H9 (cell line): ENCODE measurements at regions not wholly inside any gene's neighbourhood (a gene's known extent, or its start where the extent isn't known, plus 50 kb on each side); places are given as distances from the start of the nearest gene placed in this dataset.

Experiments used
- DNase-seq: peaks from one replicate; pipeline ENCODE4 v3.0.0-alpha.2; 2017
- H2AFZ ChIP-seq: one replicate; pipeline ENCODE4 v1.6.1; 2013; ENCODE audit warnings: mild to moderate bottlenecking, low read length, control low read depth, moderate library complexity
- H2AK5ac ChIP-seq: 2 replicates; pipeline ENCODE4 v1.6.1; 2013; ENCODE audit warnings: low read length, control low read depth, mixed read lengths; ENCODE audit not compliant: insufficient read length
- H2BK120ac ChIP-seq: one replicate; pipeline ENCODE4 v1.6.1; 2013; ENCODE audit warnings: low read depth, mild to moderate bottlenecking, low read length, control low read depth, inconsistent platforms; ENCODE audit not compliant: poor library complexity, severe bottlenecking
- H2BK12ac ChIP-seq: 2 replicates; pipeline ENCODE4 v1.6.1; 2013; ENCODE audit warnings: low read length, control low read depth, mixed read lengths, low read depth; ENCODE audit not compliant: insufficient read length
- H2BK15ac ChIP-seq: 2 replicates; pipeline ENCODE4 v1.6.1; 2013; ENCODE audit warnings: low read depth, low read length, control low read depth
- H2BK20ac ChIP-seq: one replicate; pipeline ENCODE4 v1.6.1; 2013; ENCODE audit warnings: low read depth, mild to moderate bottlenecking, low read length, control low read depth, inconsistent platforms; ENCODE audit not compliant: poor library complexity, severe bottlenecking
- H2BK5ac ChIP-seq: 2 replicates; pipeline ENCODE4 v1.6.1; 2013; ENCODE audit warnings: low read length, control low read depth, mixed read lengths; ENCODE audit not compliant: insufficient read length
- H3K14ac ChIP-seq: 2 replicates; pipeline ENCODE4 v1.6.1; 2013; ENCODE audit warnings: low read length, control low read depth; ENCODE audit not compliant: insufficient read depth
- H3K18ac ChIP-seq: 2 replicates; pipeline ENCODE4 v1.6.1; 2013; ENCODE audit warnings: low read depth, mild to moderate bottlenecking, mixed read lengths, low read length, control low read depth; ENCODE audit not compliant: insufficient read length
- H3K23ac ChIP-seq: 2 replicates; pipeline ENCODE4 v1.6.1; 2013; ENCODE audit warnings: low read length, control low read depth, mixed read lengths, low read depth; ENCODE audit not compliant: insufficient read length
- H3K23me2 ChIP-seq: 2 replicates; pipeline ENCODE4 v1.6.1; 2013; ENCODE audit warnings: low read depth, mild to moderate bottlenecking, mixed read lengths, low read length, control low read depth; ENCODE audit not compliant: insufficient read length, poor library complexity, severe bottlenecking
- H3K27ac ChIP-seq: 2 replicates; pipeline ENCODE4 v1.5.1; 2013; ENCODE audit warnings: low read length, control low read depth, mixed read lengths, low read depth; ENCODE audit not compliant: insufficient read length
- H3K27me3 ChIP-seq: 2 replicates; pipeline ENCODE4 v1.6.1; 2013; ENCODE audit warnings: low read length, control low read depth, inconsistent platforms; ENCODE audit not compliant: insufficient read depth
- H3K4ac ChIP-seq: 2 replicates; pipeline ENCODE4 v1.6.1; 2013; ENCODE audit warnings: low read depth, mild to moderate bottlenecking, control low read depth, inconsistent platforms, low read length, moderate library complexity
- H3K4me1 ChIP-seq: 2 replicates; pipeline ENCODE4 v1.6.1; 2013; ENCODE audit warnings: low read length, control low read depth, inconsistent platforms; ENCODE audit not compliant: insufficient read depth
- H3K4me2 ChIP-seq: 2 replicates; pipeline ENCODE4 v1.6.1; 2013; ENCODE audit warnings: low read length, control low read depth, mixed read lengths; ENCODE audit not compliant: insufficient read length, insufficient read depth
- H3K56ac ChIP-seq: 2 replicates; pipeline ENCODE4 v1.6.1; 2013; ENCODE audit warnings: low read depth, mild to moderate bottlenecking, mixed read lengths, low read length, control low read depth; ENCODE audit not compliant: insufficient read length
- H3K79me1 ChIP-seq: 2 replicates; pipeline ENCODE4 v1.6.1; 2013; ENCODE audit warnings: low read depth, mild to moderate bottlenecking, moderate library complexity, low read length, control low read depth, inconsistent platforms; ENCODE audit not compliant: insufficient read depth, poor library complexity, severe bottlenecking
- H3K79me2 ChIP-seq: 2 replicates; pipeline ENCODE4 v1.6.1; 2013; ENCODE audit warnings: low read length, control low read depth, inconsistent platforms; ENCODE audit not compliant: insufficient read depth
- H3K9ac ChIP-seq: 2 replicates; pipeline ENCODE4 v1.6.1; 2013; ENCODE audit warnings: low read length, control low read depth, mixed read lengths; ENCODE audit not compliant: insufficient read length; ENCODE audit errors: extremely low read depth
- H3K9me3 ChIP-seq: one replicate; pipeline ENCODE4 v1.6.1; 2013; ENCODE audit warnings: low read depth, low read length, inconsistent platforms; ENCODE audit not compliant: control insufficient read depth
- H3T11ph ChIP-seq: one replicate; pipeline ENCODE4 v1.6.1; 2013; ENCODE audit warnings: mild to moderate bottlenecking, low read length, control low read depth, inconsistent platforms
- H4K20me1 ChIP-seq: one replicate; pipeline ENCODE4 v1.6.1; 2013; ENCODE audit not compliant: control insufficient read depth, insufficient read length, insufficient read depth
- H4K5ac ChIP-seq: 2 replicates; pipeline ENCODE4 v1.6.1; 2013; ENCODE audit warnings: low read depth, mild to moderate bottlenecking, mixed read lengths, low read length, control low read depth; ENCODE audit not compliant: insufficient read length
- H4K8ac ChIP-seq: replicated peaks from 2 replicates; pipeline ENCODE4 v1.6.1; 2013; ENCODE audit warnings: low read length, control low read depth, mixed read lengths, low read depth; ENCODE audit not compliant: insufficient read length
- H4K91ac ChIP-seq: 2 replicates; pipeline ENCODE4 v1.6.1; 2013; ENCODE audit warnings: low read depth, mild to moderate bottlenecking, moderate library complexity, mixed read lengths, low read length, control low read depth; ENCODE audit not compliant: insufficient read length
- H3K27ac Mint-ChIP-seq, 3 experiments: 2 replicates in 2 of 3; 3 replicates in 1 of 3; pipeline ENCODE4 v1.8.0; 2020 to 2021; ENCODE audit warnings: mixed read lengths in 3 of 3, mild to moderate bottlenecking in 1 of 3, moderate library complexity in 1 of 3
- H3K27me3 Mint-ChIP-seq: 2 replicates; pipeline ENCODE4 v1.8.0; 2021; ENCODE audit warnings: low read depth, mild to moderate bottlenecking, moderate library complexity, mixed read lengths
- H3K36me3 Mint-ChIP-seq, 3 experiments: 2 replicates in 2 of 3; 3 replicates in 1 of 3; pipeline ENCODE4 v1.8.0; 2020 to 2021; ENCODE audit warnings: low read depth in 3 of 3, mixed read lengths in 3 of 3; ENCODE audit not compliant: insufficient read depth in 1 of 3
- H3K4me1 Mint-ChIP-seq, 2 experiments: 2 replicates each; pipeline ENCODE4 v1.8.0; 2020; ENCODE audit warnings: mixed read lengths in 2 of 2
- H3K4me3 Mint-ChIP-seq, 2 experiments: 2 replicates in 1 of 2; 3 replicates in 1 of 2; pipeline ENCODE4 v1.8.0; 2020 to 2021; ENCODE audit warnings: mild to moderate bottlenecking in 2 of 2, mixed read lengths in 2 of 2, moderate library complexity in 1 of 2
- H3K9me3 Mint-ChIP-seq, 2 experiments: 2 replicates in 1 of 2; 3 replicates in 1 of 2; pipeline ENCODE4 v1.8.0; 2020; ENCODE audit warnings: mild to moderate bottlenecking in 2 of 2, mixed read lengths in 2 of 2, moderate library complexity in 1 of 2
- WGBS: extraction: QIAGEN DNeasy Blood & Tissue Kit; methylation state at CpG from one replicate; pipeline ENCODE4 v1.1.7; 2013; ENCODE audit warnings: missing lambda C conversion rate, low lambda C conversion rate, mixed read lengths; ENCODE audit not compliant: insufficient read length; ENCODE audit errors: extremely low coverage; 5-methylcytosine and 5-hydroxymethylcytosine counted together
- TF ChIP-seq, protein P1 (sequence below): fragments of 200-600 bp; sonication (generic); conservative IDR thresholded peaks from 3 replicates; pipeline ENCODE4 v1.8.0; 2021; ENCODE audit warnings: antibody characterized with exemption, mild to moderate bottlenecking

DNA sequence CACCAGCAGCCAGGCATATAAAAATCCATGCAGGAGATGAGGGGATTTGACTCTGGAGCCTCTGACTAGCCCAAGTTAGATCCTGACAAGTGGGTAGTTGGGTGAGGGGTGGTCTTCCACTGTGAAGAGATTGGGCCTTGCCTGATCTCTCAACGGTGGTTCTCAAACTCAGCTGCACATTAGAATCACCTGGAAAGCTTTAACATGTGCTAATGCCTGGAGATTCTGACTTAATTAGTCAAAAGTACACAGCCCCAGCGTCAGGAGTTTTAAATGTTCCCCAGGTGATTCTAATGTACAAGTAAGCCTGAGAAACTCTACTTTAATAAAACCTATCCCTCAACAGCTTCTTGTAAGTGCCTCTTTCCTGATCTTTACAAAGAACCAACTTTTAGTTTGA is 57.5 kb downstream of the GCNT4 start:
- Histone ChIP-seq H3K4ac (no peak overlapping the region), H3T11ph (no peak overlapping the region), H3K79me2 (no peaks in the 10 kb centered on the region), H3K79me1 (no peaks in the 10 kb centered on the region), H4K91ac (no peak overlapping the region), H3K23ac (no peak overlapping the region), H3K9me3 (no peaks in the 10 kb centered on the region), H2BK120ac (no peak overlapping the region), H2BK15ac (no peak overlapping the region), H3K4me2 (no peak overlapping the region), H3K14ac (no peak overlapping the region), H3K9ac (no peak overlapping the region), H4K5ac (no peak overlapping the region), H3K56ac (no peak overlapping the region), H3K18ac (no peak overlapping the region), H2BK20ac (no peak overlapping the region), H3K23me2 (no peaks in the 10 kb centered on the region), H4K20me1 (no peaks in the 10 kb centered on the region), H2BK12ac (no peak overlapping the region), H2AK5ac (no peak overlapping the region), H2BK5ac (no peak overlapping the region), H3K4me1 (no peaks in the 10 kb centered on the region), H3K27me3 (no peaks in the 10 kb centered on the region), H2AFZ (no peak overlapping the region), H4K8ac (no peak overlapping the region), H3K27ac (no peak overlapping the region)
- Mint-ChIP-seq H3K4me1 (no peaks in the 10 kb centered on the region), H3K36me3 (no peaks in the 10 kb centered on the region; a peak in 1 of 7 replicates), H3K27ac (no peak overlapping the region), H3K4me3 (no peak overlapping the region), H3K27me3 (no peaks in the 10 kb centered on the region), H3K9me3 (no peaks in the 10 kb centered on the region; a peak in 1 of 5 replicates)
- DNase-seq: no peak
- WGBS: no CpG with 5 or more reads among the region's 2 CpGs
- TF ChIP-seq, protein P1, sequence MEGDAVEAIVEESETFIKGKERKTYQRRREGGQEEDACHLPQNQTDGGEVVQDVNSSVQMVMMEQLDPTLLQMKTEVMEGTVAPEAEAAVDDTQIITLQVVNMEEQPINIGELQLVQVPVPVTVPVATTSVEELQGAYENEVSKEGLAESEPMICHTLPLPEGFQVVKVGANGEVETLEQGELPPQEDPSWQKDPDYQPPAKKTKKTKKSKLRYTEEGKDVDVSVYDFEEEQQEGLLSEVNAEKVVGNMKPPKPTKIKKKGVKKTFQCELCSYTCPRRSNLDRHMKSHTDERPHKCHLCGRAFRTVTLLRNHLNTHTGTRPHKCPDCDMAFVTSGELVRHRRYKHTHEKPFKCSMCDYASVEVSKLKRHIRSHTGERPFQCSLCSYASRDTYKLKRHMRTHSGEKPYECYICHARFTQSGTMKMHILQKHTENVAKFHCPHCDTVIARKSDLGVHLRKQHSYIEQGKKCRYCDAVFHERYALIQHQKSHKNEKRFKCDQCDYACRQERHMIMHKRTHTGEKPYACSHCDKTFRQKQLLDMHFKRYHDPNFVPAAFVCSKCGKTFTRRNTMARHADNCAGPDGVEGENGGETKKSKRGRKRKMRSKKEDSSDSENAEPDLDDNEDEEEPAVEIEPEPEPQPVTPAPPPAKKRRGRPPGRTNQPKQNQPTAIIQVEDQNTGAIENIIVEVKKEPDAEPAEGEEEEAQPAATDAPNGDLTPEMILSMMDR: no peak
